HG03520 (cell line): ENCODE measurements at regions not wholly inside any gene's neighbourhood (a gene's known extent, or its start where the extent isn't known, plus 50 kb on each side); places are given as distances from the start of the nearest gene placed in this dataset.
A peak's percentile ranks its signal among the peaks of the same experiment; 100 is the strongest.
"Not testable (repeated sequence)": the region's sequence is repeated elsewhere in the genome, so short reads cannot be mapped to it uniquely, and the experiment has no call there.

Experiments used
- ATAC-seq: cut with Tn5 transposase; IDR thresholded peaks from one replicate; pipeline ENCODE4 v1.9.1; 2021; ENCODE audit warnings: mild to moderate bottlenecking, moderate library complexity; ENCODE audit not compliant: unreplicated experiment

DNA sequence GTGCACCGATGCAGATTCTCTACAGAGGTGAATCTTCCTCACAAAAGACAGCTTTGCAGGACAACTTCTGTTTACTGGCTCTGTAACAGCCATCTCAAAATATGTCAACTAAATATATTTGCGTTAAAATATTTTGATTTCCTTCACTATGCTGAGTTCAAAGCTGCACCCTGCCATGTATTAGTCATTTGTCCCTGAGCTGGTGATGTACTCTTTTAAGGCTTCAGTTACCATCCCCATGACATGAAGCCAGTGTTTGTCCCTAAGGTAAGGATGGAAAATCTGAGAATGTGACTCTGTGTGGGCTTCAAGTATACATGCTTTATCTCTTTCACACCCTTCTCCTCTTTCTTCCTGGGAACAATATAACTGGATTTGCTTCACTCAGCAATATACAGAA is 70.2 kb upstream of the BTG3 start:
- no peak for ATAC-seq

DNA sequence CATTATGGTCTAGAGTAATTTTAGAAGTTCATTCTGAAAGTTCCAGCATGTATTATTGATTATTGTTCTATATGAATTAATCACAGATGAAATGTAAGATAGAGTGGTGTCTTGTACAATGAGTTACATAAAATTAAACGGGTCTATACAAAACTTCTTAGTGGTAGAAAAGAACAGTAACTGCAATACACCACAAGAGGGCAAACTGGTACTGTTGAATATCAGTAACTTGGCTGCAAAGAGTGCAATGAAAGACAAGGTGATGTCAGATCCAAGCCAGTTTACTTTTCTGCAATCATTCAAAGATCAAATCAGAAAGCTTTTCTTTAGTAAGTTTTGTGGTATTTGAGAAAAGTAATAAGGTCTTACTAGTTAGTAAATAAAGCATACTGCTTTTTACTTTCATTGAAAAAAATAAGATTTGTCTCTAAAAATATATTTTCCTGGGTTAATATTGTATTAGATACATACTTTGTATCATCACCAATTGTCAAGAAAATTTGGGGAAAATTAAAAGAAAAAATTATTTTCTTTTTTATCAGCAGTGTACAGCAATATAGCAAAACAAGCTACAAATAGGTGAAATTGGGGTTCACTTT is 66.4 kb upstream of the BTG3 start:
- peak; percentile 92 for ATAC-seq

DNA sequence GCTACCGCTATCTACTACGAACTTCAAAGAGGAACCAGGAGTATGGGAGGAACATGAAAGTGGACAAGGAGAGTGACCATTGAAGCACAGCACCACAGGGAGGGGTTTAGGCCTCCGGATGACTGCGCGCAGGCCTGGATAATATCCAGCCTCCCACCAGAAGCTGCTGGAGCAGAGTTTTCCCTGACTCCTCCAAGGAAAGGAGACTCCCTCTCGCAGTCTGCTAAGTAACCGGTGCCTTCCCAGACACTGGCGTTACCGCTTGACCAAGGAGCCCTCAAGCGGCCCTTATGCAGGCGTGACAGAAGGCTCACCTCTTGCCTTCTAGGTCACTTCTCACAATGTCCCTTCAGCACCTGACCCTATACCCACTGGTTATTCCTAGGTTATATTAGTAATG is 64.2 kb upstream of the BTG3 start:
- ATAC-seq, result not testable (repeated sequence)

DNA sequence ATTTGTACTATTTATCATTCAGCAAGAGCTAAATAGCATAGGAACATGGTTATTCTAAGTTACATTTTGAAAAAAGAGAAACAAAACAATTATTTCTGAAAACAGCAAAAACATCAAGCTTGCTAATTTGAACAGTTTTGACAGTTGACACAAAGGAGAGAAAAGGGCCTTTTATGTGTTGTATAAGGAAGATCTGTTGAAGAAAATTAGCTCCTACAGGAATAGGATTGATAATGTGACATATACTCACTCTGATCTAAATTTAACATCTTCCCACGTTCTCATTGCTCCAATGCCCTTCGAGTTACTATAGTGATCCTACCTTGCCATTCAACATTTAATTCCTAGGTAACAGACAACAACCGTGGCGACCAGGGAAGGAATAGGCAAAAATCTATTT is 61.4 kb upstream of the BTG3 start:
- ATAC-seq, result no peak

DNA sequence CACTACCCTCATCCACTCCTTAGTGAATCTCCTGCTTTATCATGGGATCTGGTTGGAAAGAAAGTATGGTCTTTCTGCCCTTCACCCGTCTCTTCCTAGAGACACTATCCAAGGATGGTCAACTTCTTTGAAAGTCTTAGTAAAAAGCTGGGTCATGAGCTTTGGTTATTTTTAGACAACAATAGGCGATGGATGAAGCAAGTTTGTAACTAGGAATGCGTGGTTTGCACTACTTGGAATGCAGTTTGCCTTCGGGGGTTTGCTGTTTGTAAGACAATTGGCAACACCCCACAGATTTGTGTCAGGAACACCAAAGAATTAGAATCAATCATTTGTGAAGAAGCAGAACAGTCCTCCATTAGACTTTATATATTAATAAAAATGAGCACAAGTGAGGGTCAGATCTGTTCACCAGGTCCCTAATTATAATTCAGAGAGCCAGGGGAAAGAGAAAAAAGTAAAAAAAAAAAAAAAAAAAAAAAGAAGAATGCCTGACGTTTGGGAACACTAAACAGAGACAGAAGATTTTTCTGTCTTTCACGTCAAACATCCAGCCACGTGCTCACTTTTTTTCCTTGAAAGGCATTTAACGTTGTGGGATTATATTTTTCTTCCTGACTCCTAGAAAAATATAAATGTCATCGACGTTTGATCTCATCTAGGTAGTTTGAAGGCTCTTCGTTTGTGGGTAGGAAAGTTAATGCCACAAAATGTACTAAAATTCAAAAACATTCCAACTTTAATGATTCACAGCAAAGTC is 60.7 kb upstream of the BTG3 start:
- ATAC-seq, result no peak

DNA sequence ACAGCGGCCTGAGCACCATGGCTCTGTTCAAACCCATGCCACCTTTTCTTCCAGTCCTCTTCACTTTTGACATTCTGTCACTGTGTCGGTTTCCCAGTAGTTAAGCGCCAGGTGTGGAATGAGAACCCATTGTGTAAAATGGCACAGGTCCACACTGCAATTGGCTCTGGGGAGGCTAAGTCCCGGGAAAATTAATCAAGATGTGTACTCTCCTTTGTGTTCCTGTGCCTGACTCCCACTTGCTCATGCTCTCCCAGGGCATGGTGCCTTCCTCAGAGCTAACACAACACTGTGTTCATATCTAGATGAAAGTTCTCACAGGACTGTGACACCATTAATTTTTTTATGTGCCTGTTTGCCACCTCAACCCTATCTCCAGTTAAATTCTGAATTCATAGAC is 59.0 kb upstream of the BTG3 start:
- ATAC-seq, result no peak

DNA sequence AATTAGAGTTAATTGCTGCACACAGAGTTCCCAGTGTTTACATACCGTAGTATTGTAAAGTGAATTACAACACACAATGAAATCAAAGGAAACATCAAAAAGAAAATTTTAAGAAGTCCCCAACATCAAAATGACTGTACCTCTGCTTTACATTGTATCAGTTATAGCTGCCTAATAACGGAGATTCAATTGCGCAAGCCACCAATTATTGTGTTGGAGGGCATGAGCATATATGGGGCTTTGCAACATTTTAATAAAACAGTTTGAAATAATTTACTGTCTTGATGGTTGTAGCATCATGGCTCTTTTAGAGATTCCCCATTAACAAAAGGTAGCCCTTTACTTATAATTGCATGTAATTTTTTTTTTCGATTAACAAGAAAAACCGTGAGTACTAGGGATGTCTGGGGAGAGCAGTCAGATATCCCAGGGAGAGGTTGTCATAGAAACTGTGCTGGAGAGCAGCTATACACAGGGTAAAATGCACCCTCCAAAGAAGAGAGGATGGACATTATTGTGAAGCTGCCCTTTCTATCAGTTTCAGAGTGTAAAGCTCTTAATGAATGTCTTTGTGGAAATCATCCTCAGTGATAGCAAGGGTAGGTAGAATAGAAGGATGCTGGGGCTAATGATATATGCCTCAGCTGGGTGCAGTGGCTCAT is 55.9 kb upstream of the BTG3 start:
- no peak for ATAC-seq

DNA sequence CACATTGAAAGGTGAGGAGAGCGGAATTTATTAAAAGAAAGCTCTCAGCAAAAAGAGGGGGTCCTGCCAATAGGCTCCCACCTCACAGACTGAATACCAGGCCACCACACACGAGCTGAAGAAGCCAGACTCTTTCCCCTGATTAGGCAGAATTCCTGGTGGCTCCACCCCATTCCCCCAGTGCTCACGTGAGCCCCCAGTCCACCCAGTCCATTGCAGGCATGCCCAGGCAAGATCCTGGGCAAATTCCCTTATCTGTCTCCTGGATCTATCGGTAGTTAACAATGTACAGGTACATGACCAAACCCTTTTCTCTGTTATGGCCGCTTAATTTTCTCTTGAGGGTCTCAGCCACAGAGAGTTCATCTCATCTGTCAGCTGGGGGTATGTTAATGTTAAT is 54.6 kb upstream of the BTG3 start:
- no peak for ATAC-seq
